ENCODE measurements at regions not wholly inside any gene's neighbourhood (a gene's known extent, or its start where the extent isn't known, plus 50 kb on each side); places are given as distances from the start of the nearest gene placed in this dataset.

GRCh38 chr2:100726866-100727265, 93.1 kb upstream of the NPAS2 start:
- Mint-ChIP-seq H3K4me3 (no peak overlapping the region), H3K27me3 (peaks cover 13% of the 10 kb centered on the region)
- CTCF ChIA-PET, result no interaction called here

GRCh38 chr2:100730290-100730868, 89.6 kb upstream of the NPAS2 start:
- peaks cover 22% of the 10 kb centered on the region for H3K27me3 Mint-ChIP-seq
- H3K36me3 Mint-ChIP-seq (ENCODE audit: low read depth), result no peaks in the 10 kb centered on the region
- intact Hi-C loops (cut with micrococcal nuclease), result no loop called here
- no peak overlapping the region for H3K27ac Mint-ChIP-seq
- H3K4me1 Mint-ChIP-seq, result no peaks in the 10 kb centered on the region
- TF ChIP-seq CTCF (IDR thresholded peaks at IDR 0.05), result no peak
- ATAC-seq (ENCODE audit: low read depth) (no peak), DNase-seq (no peak)
- ChIA-PET POLR2A (no interaction called here), CTCF (interaction anchor here (1.5 kb wide), 1 partner anchor 255 kb away, joined by 4 read pairs; no protein-coding TSS in a partner anchor)
- H3K4me3 Mint-ChIP-seq, result no peak overlapping the region
- H3K9me3 Mint-ChIP-seq, result peaks cover 9% of the 10 kb centered on the region

More at GRCh38 chr2:100726866-100727265, 93.1 kb upstream of the NPAS2 start:
- ATAC-seq (ENCODE audit: low read depth) (no peak), DNase-seq (no peak)
- POLR2A ChIA-PET, result no interaction called here
- no peak for TF ChIP-seq CTCF (IDR thresholded peaks at IDR 0.05)
- intact Hi-C loops (cut with micrococcal nuclease), result no loop called here
- Mint-ChIP-seq H3K4me1 (no peaks in the 10 kb centered on the region), H3K36me3 (ENCODE audit: low read depth) (no peaks in the 10 kb centered on the region), H3K9me3 (peaks cover 9% of the 10 kb centered on the region), H3K27ac (no peak overlapping the region)

GRCh38 chr2:100731535-100731981, 88.4 kb upstream of the NPAS2 start:
- Mint-ChIP-seq H3K27me3 (peaks cover 28% of the 10 kb centered on the region), H3K4me3 (no peak overlapping the region), H3K4me1 (no peaks in the 10 kb centered on the region), H3K36me3 (ENCODE audit: low read depth) (no peaks in the 10 kb centered on the region), H3K9me3 (peaks cover 9% of the 10 kb centered on the region), H3K27ac (no peak overlapping the region)
- intact Hi-C loops (cut with micrococcal nuclease), result no loop called here
- DNase-seq (no peak), ATAC-seq (ENCODE audit: low read depth) (no peak)
- TF ChIP-seq CTCF (IDR thresholded peaks at IDR 0.05), result no peak
- POLR2A ChIA-PET, result no interaction called here
- CTCF ChIA-PET, result interaction anchor here (1.5 kb wide), 1 partner anchor 256 kb away, joined by 4 read pairs; no protein-coding TSS in a partner anchor

GRCh38 chr2:100733391-100734187, 86.3 kb upstream of the NPAS2 start:
- DNase-seq (no peak), ATAC-seq (ENCODE audit: low read depth) (no peak)
- peaks cover 30% of the 10 kb centered on the region for H3K27me3 Mint-ChIP-seq
- no peak overlapping the region for H3K4me3 Mint-ChIP-seq
- H3K4me1 Mint-ChIP-seq, result no peaks in the 10 kb centered on the region
- H3K36me3 Mint-ChIP-seq (ENCODE audit: low read depth), result no peaks in the 10 kb centered on the region
- no peak for TF ChIP-seq CTCF (IDR thresholded peaks at IDR 0.05)
- ChIA-PET POLR2A (no interaction called here), CTCF (no interaction called here)
- H3K27ac Mint-ChIP-seq, result no peak overlapping the region
- peaks cover 8% of the 10 kb centered on the region for H3K9me3 Mint-ChIP-seq
- intact Hi-C loops (cut with micrococcal nuclease), result no loop called here

GRCh38 chr2:100736121-100736915, 83.6 kb upstream of the NPAS2 start:
- ATAC-seq (ENCODE audit: low read depth), result no peak
- intact Hi-C loops (cut with micrococcal nuclease), result no loop called here
- ChIA-PET CTCF (no interaction called here), POLR2A (no interaction called here)
- Mint-ChIP-seq H3K4me1 (no peaks in the 10 kb centered on the region), H3K4me3 (no peak overlapping the region), H3K9me3 (no peaks in the 10 kb centered on the region), H3K27me3 (peaks cover 29% of the 10 kb centered on the region), H3K27ac (no peak overlapping the region), H3K36me3 (ENCODE audit: low read depth) (no peaks in the 10 kb centered on the region)
- no peak for DNase-seq
- TF ChIP-seq CTCF (IDR thresholded peaks at IDR 0.05), result no peak

Measured in activated B cell treated with CpG ODN at 0.5 μM for 24 hours (primary cell).